ENCODE measurements at regions not wholly inside any gene's neighbourhood (a gene's known extent, or its start where the extent isn't known, plus 50 kb on each side); places are given as distances from the start of the nearest gene placed in this dataset.

DNA sequence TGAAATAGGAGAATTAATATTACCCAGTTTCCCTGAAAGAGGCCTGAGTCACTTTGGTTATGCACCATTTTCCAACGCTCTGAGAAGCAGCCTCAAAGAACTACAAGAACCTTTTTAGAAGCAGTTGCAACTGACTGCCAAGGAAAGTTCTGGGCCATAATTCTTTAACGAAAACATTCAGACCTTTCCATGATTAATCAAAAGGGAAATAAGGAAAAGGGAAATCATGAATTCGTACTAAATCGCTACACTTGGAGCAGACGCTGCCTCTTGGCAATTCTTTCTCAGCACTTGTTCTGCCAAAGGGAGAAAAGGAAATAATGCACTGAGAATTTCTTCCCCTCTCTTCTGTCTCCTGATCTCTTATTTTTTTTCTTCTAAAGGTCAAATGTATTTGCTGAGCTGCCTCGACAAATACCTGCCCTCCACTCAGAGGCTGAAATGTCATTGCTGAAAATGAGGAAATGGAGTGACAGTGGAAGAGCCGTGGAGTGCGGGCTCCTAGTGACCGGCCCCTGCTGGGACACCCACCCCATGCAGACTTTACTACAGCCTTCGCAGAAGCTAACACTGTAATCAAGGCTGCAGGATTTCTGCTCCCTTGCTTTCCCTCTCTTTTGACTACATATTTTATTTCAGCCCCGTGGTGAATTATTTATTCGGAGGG, 67.9 kb upstream of the GALNT2 start:
- Histone ChIP-seq H3K9ac (replicated peaks in 1 of 4; ENCODE audit: extremely low read depth in 1 of 4, low read depth in 3 of 4, low read length in 3 of 4) (no peak overlapping the region), H4K5ac (ENCODE audit: insufficient read length, low read depth, low read length) (no peak overlapping the region), H3K4me2 (ENCODE audit: insufficient read depth in 1 of 2, low read depth in 2 of 2, low read length in 2 of 2) (no peak overlapping the region), H3K9me3 (ENCODE audit: insufficient read depth in 2 of 2, low read depth in 1 of 2, low read length in 1 of 2) (no peaks in the 10 kb centered on the region), H2BK12ac (ENCODE audit: low read depth, low read length) (no peak overlapping the region), H3K36me3 (ENCODE audit: control insufficient read depth in 2 of 4, insufficient read depth in 4 of 4, low read length in 3 of 4) (no peaks in the 10 kb centered on the region), H3K27ac (ENCODE audit: low read depth, low read length) (no peak overlapping the region), H2BK15ac (ENCODE audit: low read length) (no peak overlapping the region), H2AK5ac (ENCODE audit: low read depth, low read length) (no peak overlapping the region), H3K23ac (ENCODE audit: insufficient read length) (no peak overlapping the region), H3K4ac (replicated peaks; ENCODE audit: insufficient read length, low read depth, low read length) (no peak overlapping the region), H3K79me1 (ENCODE audit: low read depth, low read length) (no peaks in the 10 kb centered on the region), H3K27me3 (replicated peaks in 1 of 4; ENCODE audit: control insufficient read depth in 3 of 4, extremely low read depth in 1 of 4, insufficient read depth in 3 of 4, low read length in 3 of 4) (no peaks in the 10 kb centered on the region), H3K4me3 (ENCODE audit: extremely low read depth in 1 of 4, insufficient read depth in 2 of 4, low read depth in 3 of 4, low read length in 4 of 4) (no peak overlapping the region), H3K23me2 (ENCODE audit: low read depth, low read length) (0 out of 2 replicates have a peak, but pooled peaks cover 2% of the 10 kb centered on the region), H3K79me2 (ENCODE audit: control insufficient read depth in 1 of 2, insufficient read depth in 2 of 2, low read length in 2 of 2) (no peaks in the 10 kb centered on the region), H2BK20ac (ENCODE audit: low read length) (no peak overlapping the region), H3K18ac (ENCODE audit: extremely low read depth, low read length) (no peak overlapping the region), H3K14ac (ENCODE audit: insufficient read length) (no peak overlapping the region), H2AFZ (ENCODE audit: low read length) (no peak overlapping the region), H2BK120ac (replicated peaks; ENCODE audit: low read depth, low read length) (no peak overlapping the region), H4K91ac (replicated peaks; ENCODE audit: insufficient read length, low read length) (no peak overlapping the region), H3K56ac (replicated peaks; ENCODE audit: insufficient read length, low read depth, low read length) (no peak overlapping the region), H4K8ac (ENCODE audit: extremely low read depth, insufficient read depth, low read length) (no peak overlapping the region), H2BK5ac (ENCODE audit: low read depth, low read length) (no peak overlapping the region), H4K20me1 (replicated peaks in 1 of 2; ENCODE audit: control insufficient read depth in 1 of 2, insufficient read depth in 2 of 2, low read length in 2 of 2) (no peaks in the 10 kb centered on the region), H3K4me1 (replicated peaks in 1 of 4; ENCODE audit: control insufficient read depth in 3 of 4, insufficient read depth in 4 of 4, low read length in 3 of 4) (peaks cover 0 to 3% (median 0%) of the 10 kb centered on the region in 4 experiments; a peak in 1 of 7 replicates)
- ChIA-PET CTCF (ENCODE audit: partially characterized antibody) (no interaction called here), POLR2A (ENCODE audit: partially characterized antibody) (no interaction called here)
- no peak for FAIRE-seq
- WGBS, 2 experiments (ENCODE audit: extremely low coverage in 1 of 2, insufficient coverage in 1 of 2, insufficient read length in 1 of 2, insufficient replicate concordance in 2 of 2, low coverage in 1 of 2, low lambda C conversion rate in 2 of 2, missing lambda C conversion rate in 1 of 2): 81% methylated on average over 12 of the region's 12 CpGs; no CpG with 5 or more reads in 1 of the 2 experiments
- no peak for DNase-seq (ENCODE audit: low read depth in 1 of 2, low spot score in 2 of 2)
- no peak for TF ChIP-seq FOSL1 (IDR thresholded peaks at IDR 0.05; ENCODE audit: insufficient read depth, low read depth, low read length)
- TF ChIP-seq, protein P1, sequence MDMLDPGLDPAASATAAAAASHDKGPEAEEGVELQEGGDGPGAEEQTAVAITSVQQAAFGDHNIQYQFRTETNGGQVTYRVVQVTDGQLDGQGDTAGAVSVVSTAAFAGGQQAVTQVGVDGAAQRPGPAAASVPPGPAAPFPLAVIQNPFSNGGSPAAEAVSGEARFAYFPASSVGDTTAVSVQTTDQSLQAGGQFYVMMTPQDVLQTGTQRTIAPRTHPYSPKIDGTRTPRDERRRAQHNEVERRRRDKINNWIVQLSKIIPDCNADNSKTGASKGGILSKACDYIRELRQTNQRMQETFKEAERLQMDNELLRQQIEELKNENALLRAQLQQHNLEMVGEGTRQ (IDR thresholded peaks at IDR 0.05; ENCODE audit: low read length): no peak
- no peak for TF ChIP-seq SP1 (IDR thresholded peaks at IDR 0.05; ENCODE audit: low read depth, low read length)
- no peak for TF ChIP-seq SP2 (IDR thresholded peaks at IDR 0.05; ENCODE audit: low read length)
- no peak for TF ChIP-seq RNF2 (IDR thresholded peaks at IDR 0.05; ENCODE audit: borderline replicate concordance, low read depth, low read length, missing control alignments, poor library complexity, severe bottlenecking)
- no peak for TF ChIP-seq CBX5 (IDR thresholded peaks at IDR 0.05; ENCODE audit: low read depth, low read length)
- no peak for TF ChIP-seq POU5F1 (IDR thresholded peaks at IDR 0.05; ENCODE audit: low read depth, low read length)
- TF ChIP-seq RAD21 (IDR thresholded peaks at IDR 0.05 in 1 of 2, conservative IDR thresholded peaks at IDR 0.05 in 1 of 2; ENCODE audit: low read depth in 2 of 2, low read length in 2 of 2): no peak
- TF ChIP-seq CHD2 (IDR thresholded peaks at IDR 0.05; ENCODE audit: low read length): no peak
- TF ChIP-seq CHD1 (IDR thresholded peaks at IDR 0.05; ENCODE audit: low read depth, low read length): no peak
- TF ChIP-seq SAP30 (IDR thresholded peaks at IDR 0.05; ENCODE audit: insufficient read depth, insufficient replicate concordance, low read length): no peak
- TF ChIP-seq CEBPB (IDR thresholded peaks at IDR 0.05; ENCODE audit: low read depth, low read length): no peak
- TF ChIP-seq RXRA (IDR thresholded peaks at IDR 0.05; ENCODE audit: insufficient read depth, low read depth, low read length): no peak
